KG1 (cell line): ENCODE measurements at regions not wholly inside any gene's neighbourhood (a gene's known extent, or its start where the extent isn't known, plus 50 kb on each side); places are given as distances from the start of the nearest gene placed in this dataset.
"Not testable (repeated sequence)": the region's sequence is repeated elsewhere in the genome, so short reads cannot be mapped to it uniquely, and the experiment has no call there.

Source experiments
- DNase-seq: peaks from one replicate; lab custom pipeline; 2025; lab: John Stamatoyannopoulos, UW

DNA sequence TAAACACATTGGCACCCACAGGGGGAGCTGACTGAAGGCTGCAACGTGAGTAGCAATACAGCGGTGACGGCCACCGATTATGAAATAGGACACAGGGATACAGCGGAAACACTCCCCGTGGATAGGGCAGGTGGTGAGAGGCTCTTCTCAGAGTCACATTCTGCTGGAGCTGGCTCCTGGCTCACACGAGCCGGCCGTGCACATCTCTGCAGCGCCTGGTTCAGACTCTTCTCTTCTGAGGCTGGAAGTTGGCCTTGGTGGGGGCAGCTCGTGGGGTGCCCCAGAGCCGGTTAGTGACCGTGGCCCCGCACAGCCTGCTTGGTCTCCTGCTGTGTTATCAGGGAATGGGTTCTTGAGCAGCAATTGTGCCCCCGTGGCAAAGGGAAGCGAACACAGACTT lies 61.3 kb upstream of the EN2 start:
- no peak for DNase-seq

DNA sequence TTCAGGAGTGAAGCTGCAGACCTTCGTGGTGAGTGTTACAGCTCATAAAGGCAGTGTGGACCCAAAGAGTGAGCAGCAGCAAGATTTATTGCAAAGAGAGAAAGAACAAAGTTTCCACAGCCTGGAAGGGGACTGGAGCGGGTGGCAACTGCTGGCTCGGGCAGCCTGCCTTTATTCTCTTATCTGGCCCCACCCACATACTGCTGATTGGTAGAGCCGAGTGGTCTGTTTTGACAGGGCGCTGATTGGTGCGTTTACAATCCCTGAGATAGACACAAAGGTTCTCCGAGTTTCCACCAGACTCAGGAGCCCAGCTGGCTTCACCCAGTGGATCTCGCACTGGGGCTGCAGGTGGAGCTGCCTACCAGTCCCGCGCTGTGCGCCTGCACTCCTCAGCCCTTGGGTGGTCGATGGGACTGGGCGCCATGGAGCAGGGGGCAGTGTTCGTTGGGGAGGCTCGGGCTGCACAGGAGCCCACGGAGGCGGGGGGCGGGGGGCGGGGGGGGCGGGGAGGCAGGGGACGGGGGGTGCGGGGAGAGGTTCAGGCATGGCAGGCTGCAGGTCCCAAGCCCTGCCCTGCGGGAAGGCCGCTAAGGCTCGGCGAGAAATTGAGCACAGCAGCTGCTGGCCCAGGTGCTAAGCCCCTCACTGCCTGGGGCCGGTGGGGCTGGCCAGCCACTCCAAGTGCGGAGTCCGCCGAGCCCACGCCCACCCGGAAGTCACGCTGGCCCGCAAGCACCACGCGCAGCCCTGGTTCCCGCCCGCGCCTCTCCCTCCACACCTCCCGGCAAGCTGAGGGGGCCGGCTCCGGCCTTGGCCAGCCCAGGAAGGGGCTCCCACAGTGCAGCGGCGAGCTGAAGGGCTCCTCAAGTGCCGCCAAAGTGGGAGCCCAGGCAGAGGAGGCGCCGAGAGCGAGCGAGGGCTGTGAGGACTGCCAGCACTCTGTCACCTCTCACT lies 59.9 kb upstream of the EN2 start:
- DNase-seq = not testable (repeated sequence)

DNA sequence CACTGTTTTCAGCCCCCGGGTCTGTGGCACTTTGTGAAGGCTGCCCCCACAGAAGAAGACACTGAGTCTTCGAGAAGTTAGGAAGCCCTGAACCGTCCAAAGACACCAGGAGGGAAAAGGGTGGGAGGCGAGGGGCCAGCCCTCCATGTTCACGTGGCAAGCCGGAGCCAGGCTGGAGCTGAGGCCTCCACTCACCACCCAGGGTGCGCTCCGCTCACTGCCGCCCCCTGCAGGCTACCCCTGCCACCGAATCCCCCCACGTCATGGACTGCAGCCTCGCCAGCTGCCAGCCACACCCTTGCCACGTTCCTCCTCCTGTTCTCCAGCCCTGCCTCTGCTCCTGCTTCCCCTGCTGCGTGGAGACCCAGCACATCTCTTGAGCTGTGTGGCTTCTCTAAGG lies 59.0 kb upstream of the EN2 start:
- DNase-seq = no peak

DNA sequence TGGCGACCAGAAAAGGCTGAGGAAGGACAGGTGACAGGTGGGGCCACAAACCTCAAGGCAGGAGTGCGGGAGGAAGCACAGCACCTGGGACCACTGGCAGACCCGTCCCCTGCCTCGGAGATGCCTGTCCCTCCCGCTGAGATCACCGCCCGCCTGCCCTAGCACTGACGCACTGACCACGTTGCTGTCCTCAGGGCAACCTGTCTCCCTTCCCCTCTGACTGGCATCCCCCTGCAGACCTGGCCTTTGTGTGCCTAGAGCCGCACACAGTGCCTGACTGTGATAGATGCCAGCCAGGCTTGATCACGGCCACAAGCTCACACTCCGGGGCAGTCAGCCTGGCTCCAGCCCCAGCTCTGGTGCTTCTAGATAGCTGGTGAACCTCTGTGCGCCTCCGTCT lies 58.4 kb upstream of the EN2 start:
- DNase-seq = no peak

DNA sequence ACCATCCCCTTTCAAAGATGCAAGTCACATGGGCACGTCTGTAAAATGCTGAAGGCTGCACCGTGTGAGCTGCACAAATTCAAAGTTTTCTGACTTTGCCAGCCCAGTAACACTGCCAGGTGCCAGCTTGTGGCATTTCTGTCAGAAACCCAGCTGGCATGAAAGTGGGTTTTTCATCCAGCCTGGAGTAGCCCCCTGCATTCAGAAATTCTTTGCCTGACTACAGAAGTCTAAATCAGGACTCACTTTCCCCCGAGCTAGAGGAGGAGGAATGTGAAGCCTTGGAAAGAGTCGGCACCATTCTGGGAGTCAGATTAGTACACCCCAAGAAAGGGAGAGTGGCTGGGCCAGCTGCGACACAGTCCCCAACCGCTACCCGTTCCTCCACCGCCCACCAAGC lies 56.7 kb upstream of the EN2 start:
- DNase-seq = no peak

DNA sequence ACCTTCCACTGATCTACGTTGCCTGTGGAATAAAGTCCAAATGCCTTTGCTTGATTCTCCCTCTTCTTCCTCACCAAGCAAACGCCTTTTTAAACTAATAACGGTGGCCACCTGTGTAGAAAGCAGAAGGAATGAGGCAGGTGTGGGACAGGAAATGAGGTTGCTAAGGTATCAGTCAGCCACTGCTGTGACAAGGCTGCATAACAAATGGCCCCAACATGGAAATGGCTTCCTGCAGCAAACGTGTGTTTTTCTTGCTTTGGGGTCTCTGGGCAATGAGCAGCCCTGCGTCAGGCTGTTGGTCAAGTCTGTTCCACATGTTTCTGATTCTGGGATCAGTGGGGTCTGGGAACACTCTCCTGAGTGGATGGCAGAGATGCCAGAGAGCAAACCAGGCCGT lies 56.0 kb upstream of the EN2 start:
- no peak for DNase-seq

DNA sequence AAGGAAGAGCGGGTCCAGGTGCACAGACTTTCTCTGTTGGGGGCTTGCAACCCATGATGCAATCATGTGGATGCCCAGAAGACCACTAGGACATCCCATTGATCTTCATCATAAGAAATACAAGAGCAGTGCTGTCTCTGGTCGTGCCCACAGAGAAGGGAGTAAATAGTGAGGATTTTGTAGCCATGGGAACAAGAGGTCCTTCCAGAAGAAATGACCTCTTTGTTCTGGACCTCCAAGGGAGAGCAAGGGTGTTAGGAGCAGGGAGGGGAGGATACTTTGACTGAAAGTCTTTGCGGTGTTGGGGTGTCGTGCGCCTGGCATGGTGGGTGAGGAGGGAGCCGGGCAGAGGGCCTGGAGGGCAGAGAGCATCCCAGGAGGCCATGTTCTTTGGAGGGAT lies 55.0 kb upstream of the EN2 start:
- DNase-seq = no peak

DNA sequence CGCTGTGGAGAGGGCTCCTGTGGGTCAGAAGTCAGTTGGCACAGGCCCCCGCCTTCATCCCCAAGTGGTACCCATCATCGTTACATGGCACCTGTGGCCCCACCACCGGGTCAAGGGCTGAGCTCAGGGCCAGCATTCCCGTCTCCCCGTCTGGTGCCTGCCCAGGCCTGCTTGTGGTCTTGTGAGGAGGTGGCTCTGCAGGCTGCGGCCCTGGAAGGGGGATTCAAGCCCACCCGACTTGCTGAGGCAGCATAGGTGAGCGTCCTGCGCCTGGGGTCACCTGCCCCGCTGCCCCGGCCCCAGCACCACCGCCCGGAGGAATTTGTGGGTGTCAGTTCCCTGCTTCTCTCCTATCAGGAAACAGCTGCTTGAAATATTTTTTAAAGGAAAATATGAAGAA lies 53.0 kb upstream of the EN2 start:
- DNase-seq = no peak

DNA sequence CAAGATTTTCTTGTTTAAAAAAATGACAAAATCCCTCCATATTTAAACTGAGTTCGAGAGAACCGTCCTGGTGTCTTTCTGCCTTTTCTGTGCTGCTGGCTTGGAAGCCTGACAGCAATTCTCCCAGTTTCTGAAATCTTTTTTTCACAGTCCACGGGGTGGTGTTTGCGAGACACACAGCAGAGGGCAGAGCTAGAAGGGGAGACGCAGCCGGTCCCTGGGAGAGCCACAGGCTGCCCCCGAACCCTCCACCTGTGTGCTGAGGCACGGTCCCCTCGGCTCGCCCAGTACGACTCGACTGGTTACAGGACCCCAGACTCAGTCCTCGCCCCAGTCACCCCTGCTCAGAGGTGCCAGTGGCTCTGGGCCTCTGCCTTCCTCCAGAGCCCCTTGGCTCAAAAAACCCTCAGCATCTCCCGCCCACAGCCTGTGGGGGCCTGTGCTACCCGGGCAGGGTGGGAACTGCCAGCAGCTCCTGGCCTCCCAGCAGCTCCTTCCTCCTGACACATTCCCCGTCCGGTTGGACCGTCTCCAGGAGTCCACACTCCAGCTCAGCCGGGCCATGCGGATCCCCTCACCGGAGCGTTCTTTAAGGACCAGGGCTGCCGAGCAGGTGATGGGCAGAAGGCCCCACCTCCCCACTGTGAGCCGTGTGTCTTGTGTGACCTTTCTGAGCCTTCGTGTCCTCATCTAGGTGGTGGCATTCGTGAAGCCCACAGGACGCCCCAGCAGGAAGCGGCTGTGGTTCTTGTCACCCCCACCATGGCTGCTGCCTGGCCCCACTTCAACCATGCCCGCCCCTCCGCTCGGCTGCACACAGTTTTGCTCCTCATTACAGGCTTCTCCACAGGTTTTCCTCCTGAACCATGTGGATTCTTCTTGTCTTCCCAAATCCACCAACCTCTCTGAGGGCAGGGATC lies 52.3 kb upstream of the EN2 start:
- DNase-seq = no peak

DNA sequence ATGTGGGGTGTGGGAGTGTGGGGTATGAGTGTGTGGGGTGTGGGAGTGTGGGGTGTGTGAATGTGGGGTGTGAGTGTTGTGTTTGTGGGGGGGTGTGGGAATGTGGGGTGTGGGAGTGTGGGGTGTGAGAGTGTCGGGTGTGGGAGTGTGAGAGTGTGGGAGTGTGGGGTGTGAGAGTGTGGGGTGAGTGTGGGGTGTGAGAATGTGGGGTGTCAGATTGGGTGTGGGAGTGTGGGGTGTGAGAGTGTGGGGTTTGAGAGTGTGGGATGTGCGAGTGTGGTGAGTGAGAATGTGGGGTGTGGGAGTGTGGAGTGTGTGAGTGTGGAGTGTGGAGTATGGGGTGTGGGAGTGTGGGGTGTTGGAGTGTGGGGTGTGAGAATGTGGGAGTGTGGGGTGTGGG lies 50.1 kb upstream of the EN2 start:
- no peak for DNase-seq
